ENCODE measurements at regions not wholly inside any gene's neighbourhood (a gene's known extent, or its start where the extent isn't known, plus 50 kb on each side); places are given as distances from the start of the nearest gene placed in this dataset.
"Not testable (repeated sequence)": the region's sequence is repeated elsewhere in the genome, so short reads cannot be mapped to it uniquely, and the experiment has no call there.

- ATAC-seq: no peak
- Mint-ChIP-seq H3K27me3 (ENCODE audit: low read depth) (peaks cover 11% of the 10 kb centered on the region), H3K9me3 (peaks cover 4% of the 10 kb centered on the region), H3K4me3 (no peak overlapping the region), H3K36me3 (ENCODE audit: insufficient read depth) (no peaks in the 10 kb centered on the region), H3K4me1 (ENCODE audit: low read depth) (no peaks in the 10 kb centered on the region)
- no peak for DNase-seq
Measured at GRCh38 chr14:23884541-23884904, 69.0 kb upstream of the DHRS4 start.

GRCh38 chr14:23887536-23887935 is 66.0 kb upstream of the DHRS4 start:
- Mint-ChIP-seq H3K4me1 (ENCODE audit: low read depth) (no peaks in the 10 kb centered on the region), H3K9me3 (peaks cover 4% of the 10 kb centered on the region), H3K4me3 (no peak overlapping the region), H3K36me3 (ENCODE audit: insufficient read depth) (no peaks in the 10 kb centered on the region), H3K27me3 (ENCODE audit: low read depth) (peaks cover 20% of the 10 kb centered on the region)
- ATAC-seq (no peak), DNase-seq (no peak)

GRCh38 chr14:23891717-23892116 is 61.9 kb upstream of the DHRS4 start:
- not testable (repeated sequence) for H3K9me3 Mint-ChIP-seq; DNase-seq; ATAC-seq; H3K4me1 Mint-ChIP-seq (ENCODE audit: low read depth); H3K36me3 Mint-ChIP-seq (ENCODE audit: insufficient read depth); H3K4me3 Mint-ChIP-seq
- H3K27me3 Mint-ChIP-seq (ENCODE audit: low read depth): peaks cover 29% of the 10 kb centered on the region

GRCh38 chr14:23892289-23892688 is 61.3 kb upstream of the DHRS4 start:
- not testable (repeated sequence) for ATAC-seq; H3K36me3 Mint-ChIP-seq (ENCODE audit: insufficient read depth); DNase-seq; H3K4me1 Mint-ChIP-seq (ENCODE audit: low read depth); H3K9me3 Mint-ChIP-seq; H3K4me3 Mint-ChIP-seq
- H3K27me3 Mint-ChIP-seq (ENCODE audit: low read depth): peaks cover 25% of the 10 kb centered on the region

- DNase-seq (no peak), ATAC-seq (no peak)
- peaks cover 18% of the 10 kb centered on the region for H3K27me3 Mint-ChIP-seq (ENCODE audit: low read depth)
- no peak overlapping the region for H3K4me3 Mint-ChIP-seq
- H3K9me3 Mint-ChIP-seq: no peaks in the 10 kb centered on the region
- no peaks in the 10 kb centered on the region for H3K36me3 Mint-ChIP-seq (ENCODE audit: insufficient read depth)
- no peaks in the 10 kb centered on the region for H3K4me1 Mint-ChIP-seq (ENCODE audit: low read depth)
Measured at GRCh38 chr14:23894362-23895052, 59.1 kb upstream of the DHRS4 start.

GRCh38 chr14:23895053-23895419 is 58.5 kb upstream of the DHRS4 start:
- Mint-ChIP-seq H3K27me3 (ENCODE audit: low read depth) (peaks cover 16% of the 10 kb centered on the region), H3K9me3 (no peaks in the 10 kb centered on the region), H3K4me3 (no peak overlapping the region), H3K4me1 (ENCODE audit: low read depth) (no peaks in the 10 kb centered on the region), H3K36me3 (ENCODE audit: insufficient read depth) (no peaks in the 10 kb centered on the region)
- no peak for DNase-seq
- no peak for ATAC-seq

GRCh38 chr14:23895480-23895879 is 58.1 kb upstream of the DHRS4 start:
- no peak overlapping the region for H3K4me3 Mint-ChIP-seq
- H3K27me3 Mint-ChIP-seq (ENCODE audit: low read depth): peaks cover 14% of the 10 kb centered on the region
- H3K4me1 Mint-ChIP-seq (ENCODE audit: low read depth): no peaks in the 10 kb centered on the region

GRCh38 chr14:23896609-23897153 is 56.9 kb upstream of the DHRS4 start:
- Mint-ChIP-seq H3K36me3 (ENCODE audit: insufficient read depth) (no peaks in the 10 kb centered on the region), H3K27me3 (ENCODE audit: low read depth) (peaks cover 17% of the 10 kb centered on the region), H3K4me3 (no peak overlapping the region), H3K9me3 (no peaks in the 10 kb centered on the region), H3K4me1 (ENCODE audit: low read depth) (no peaks in the 10 kb centered on the region)
- ATAC-seq (no peak), DNase-seq (no peak)

More at GRCh38 chr14:23895480-23895879, 58.1 kb upstream of the DHRS4 start:
- H3K36me3 Mint-ChIP-seq (ENCODE audit: insufficient read depth): no peaks in the 10 kb centered on the region
- no peak for DNase-seq
- no peak for ATAC-seq
- no peaks in the 10 kb centered on the region for H3K9me3 Mint-ChIP-seq

GRCh38 chr14:23897291-23897690 is 56.3 kb upstream of the DHRS4 start:
- H3K27me3 Mint-ChIP-seq (ENCODE audit: low read depth): peaks cover 17% of the 10 kb centered on the region
- not testable (repeated sequence) for H3K36me3 Mint-ChIP-seq (ENCODE audit: insufficient read depth); H3K4me1 Mint-ChIP-seq (ENCODE audit: low read depth); ATAC-seq; H3K4me3 Mint-ChIP-seq; H3K9me3 Mint-ChIP-seq; DNase-seq

- not testable (repeated sequence) for ATAC-seq; DNase-seq; H3K4me1 Mint-ChIP-seq (ENCODE audit: low read depth); H3K9me3 Mint-ChIP-seq; H3K36me3 Mint-ChIP-seq (ENCODE audit: insufficient read depth); H3K4me3 Mint-ChIP-seq
- H3K27me3 Mint-ChIP-seq (ENCODE audit: low read depth): peaks cover 17% of the 10 kb centered on the region
Measured at GRCh38 chr14:23898359-23898758, 55.2 kb upstream of the DHRS4 start.

GRCh38 chr14:23899788-23900187 is 53.8 kb upstream of the DHRS4 start:
- H3K4me1 Mint-ChIP-seq (ENCODE audit: low read depth): no peaks in the 10 kb centered on the region
- no peaks in the 10 kb centered on the region for H3K36me3 Mint-ChIP-seq (ENCODE audit: insufficient read depth)
- H3K27me3 Mint-ChIP-seq (ENCODE audit: low read depth): peaks cover 19% of the 10 kb centered on the region
- ATAC-seq (no peak), DNase-seq (no peak)
- no peak overlapping the region for H3K4me3 Mint-ChIP-seq
- H3K9me3 Mint-ChIP-seq: no peaks in the 10 kb centered on the region

- peaks cover 27% of the 10 kb centered on the region for H3K27me3 Mint-ChIP-seq (ENCODE audit: low read depth)
- no peaks in the 10 kb centered on the region for H3K9me3 Mint-ChIP-seq
- DNase-seq (no peak), ATAC-seq (no peak)
- no peaks in the 10 kb centered on the region for H3K36me3 Mint-ChIP-seq (ENCODE audit: insufficient read depth)
- no peak overlapping the region for H3K4me3 Mint-ChIP-seq
- no peaks in the 10 kb centered on the region for H3K4me1 Mint-ChIP-seq (ENCODE audit: low read depth)
Measured at GRCh38 chr14:23903442-23903841, 50.1 kb upstream of the DHRS4 start.
